C4-2B (cell line): ENCODE measurements at regions not wholly inside any gene's neighbourhood (a gene's known extent, or its start where the extent isn't known, plus 50 kb on each side); places are given as distances from the start of the nearest gene placed in this dataset.
A peak's percentile ranks its signal among the peaks of the same experiment; 100 is the strongest.

Experiments
- H3K27ac ChIP-seq: fragments of 450-650 bp; 2 replicates; pipeline ENCODE4 v1.5.1; 2017
- ZFX ChIP-seq: fragments of 450-650 bp; IDR thresholded peaks from 2 replicates; pipeline ENCODE4 v1.6.1; 2017
- TF ChIP-seq, protein P1 (sequence below): fragments of 450-650 bp; conservative IDR thresholded peaks from 2 replicates; pipeline ENCODE4 v1.5.1; 2017; ENCODE audit warnings: mild to moderate bottlenecking

DNA sequence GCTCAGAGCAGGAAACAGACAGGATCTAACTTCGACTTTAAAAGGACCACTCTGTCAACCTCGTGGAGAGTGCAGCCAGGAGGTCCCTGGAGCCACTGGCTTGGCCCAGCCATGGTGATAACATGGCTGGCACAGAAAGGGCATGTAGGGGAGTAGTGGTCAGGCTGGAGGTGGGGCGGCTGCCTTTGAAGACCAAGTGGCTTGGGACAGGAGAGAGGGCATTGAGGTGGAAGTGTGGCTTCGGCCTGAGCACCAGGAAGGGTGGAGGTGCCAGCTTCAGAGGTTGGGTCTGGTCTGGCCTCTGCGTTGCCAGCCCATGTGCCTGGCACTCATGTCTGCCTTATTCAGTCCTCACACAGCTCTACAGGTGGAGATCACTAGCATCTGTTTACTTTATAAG is 270.0 kb downstream of the NSG2 start:
- no peak for TF ChIP-seq ZFX
- TF ChIP-seq, protein P1, sequence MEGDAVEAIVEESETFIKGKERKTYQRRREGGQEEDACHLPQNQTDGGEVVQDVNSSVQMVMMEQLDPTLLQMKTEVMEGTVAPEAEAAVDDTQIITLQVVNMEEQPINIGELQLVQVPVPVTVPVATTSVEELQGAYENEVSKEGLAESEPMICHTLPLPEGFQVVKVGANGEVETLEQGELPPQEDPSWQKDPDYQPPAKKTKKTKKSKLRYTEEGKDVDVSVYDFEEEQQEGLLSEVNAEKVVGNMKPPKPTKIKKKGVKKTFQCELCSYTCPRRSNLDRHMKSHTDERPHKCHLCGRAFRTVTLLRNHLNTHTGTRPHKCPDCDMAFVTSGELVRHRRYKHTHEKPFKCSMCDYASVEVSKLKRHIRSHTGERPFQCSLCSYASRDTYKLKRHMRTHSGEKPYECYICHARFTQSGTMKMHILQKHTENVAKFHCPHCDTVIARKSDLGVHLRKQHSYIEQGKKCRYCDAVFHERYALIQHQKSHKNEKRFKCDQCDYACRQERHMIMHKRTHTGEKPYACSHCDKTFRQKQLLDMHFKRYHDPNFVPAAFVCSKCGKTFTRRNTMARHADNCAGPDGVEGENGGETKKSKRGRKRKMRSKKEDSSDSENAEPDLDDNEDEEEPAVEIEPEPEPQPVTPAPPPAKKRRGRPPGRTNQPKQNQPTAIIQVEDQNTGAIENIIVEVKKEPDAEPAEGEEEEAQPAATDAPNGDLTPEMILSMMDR: no peak
- no peak overlapping the region for H3K27ac ChIP-seq

DNA sequence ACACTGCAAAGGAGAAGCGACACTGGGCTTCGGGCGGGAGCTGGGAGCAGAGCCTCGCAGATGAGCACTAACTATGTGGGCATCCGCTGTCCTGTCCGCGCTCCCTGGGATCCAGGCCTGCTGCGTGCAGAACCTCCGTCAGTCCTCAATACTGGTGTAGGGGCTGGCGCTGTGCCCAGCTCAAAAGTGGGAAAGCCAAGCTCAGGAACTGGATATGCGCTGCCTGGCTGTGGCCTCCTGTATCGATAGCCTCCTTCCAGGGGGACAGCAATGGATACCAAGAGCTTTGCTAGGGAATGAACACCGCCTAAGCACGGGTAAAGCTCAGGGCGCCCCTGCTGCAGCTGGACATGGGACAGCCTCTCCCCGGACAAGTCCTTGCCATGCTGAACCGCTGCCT is 270.4 kb downstream of the NSG2 start:
- no peak overlapping the region for H3K27ac ChIP-seq
- TF ChIP-seq ZFX: no peak
- TF ChIP-seq, protein P1: no peak

DNA sequence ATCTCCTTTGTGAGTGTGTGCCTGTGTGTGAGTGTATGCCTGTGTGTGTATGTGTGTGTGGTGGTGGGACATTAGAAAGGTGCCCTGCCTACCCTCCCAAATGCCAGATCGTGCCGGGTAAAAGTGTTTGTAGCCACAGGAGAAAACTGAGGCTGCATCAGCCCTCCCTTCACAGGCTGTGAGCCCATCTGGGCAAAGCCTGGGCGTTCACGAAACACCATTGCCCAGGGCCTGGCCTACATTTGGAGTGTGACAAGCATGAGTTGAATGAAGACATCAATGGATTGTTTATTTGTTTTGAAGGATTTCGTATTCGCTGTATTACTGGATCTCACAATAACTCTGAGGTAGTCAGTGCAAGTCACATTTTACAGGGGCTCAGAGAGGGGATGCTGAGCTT is 270.8 kb downstream of the NSG2 start:
- no peak for TF ChIP-seq ZFX
- TF ChIP-seq, protein P1: no peak
- no peak overlapping the region for H3K27ac ChIP-seq

DNA sequence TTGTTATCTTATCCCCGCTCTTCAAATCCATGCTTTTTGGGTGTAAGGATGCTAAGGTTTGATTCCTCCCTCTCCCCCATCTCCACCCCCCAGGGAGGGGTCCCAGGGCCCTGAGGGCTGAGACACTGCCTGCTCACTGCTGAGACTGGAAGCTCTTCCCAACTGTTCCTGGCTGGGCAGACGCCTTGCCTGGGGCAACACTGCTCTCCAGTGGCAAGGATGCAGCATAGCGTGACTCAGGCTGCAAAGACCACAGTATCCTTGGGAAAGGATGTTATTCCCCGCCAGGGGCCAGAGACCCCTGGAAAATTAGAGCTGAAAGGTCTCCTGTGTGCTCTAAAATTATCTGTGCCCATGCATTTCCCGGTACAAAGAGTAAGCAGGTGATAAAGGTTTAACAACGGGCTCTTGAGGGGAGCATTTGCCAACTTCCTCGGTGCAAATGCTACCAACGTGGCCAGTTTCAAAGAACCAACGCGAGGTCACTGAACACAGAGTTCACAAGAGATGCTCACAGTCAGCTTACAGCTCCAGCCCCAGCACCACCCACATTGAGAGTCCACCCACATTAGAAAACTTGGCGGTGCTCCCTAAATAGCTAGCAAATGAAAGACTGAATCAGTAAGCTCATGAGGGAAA is 271.9 kb downstream of the NSG2 start:
- TF ChIP-seq ZFX: no peak
- TF ChIP-seq, protein P1: peak; percentile 90
- H3K27ac ChIP-seq: no peak overlapping the region

DNA sequence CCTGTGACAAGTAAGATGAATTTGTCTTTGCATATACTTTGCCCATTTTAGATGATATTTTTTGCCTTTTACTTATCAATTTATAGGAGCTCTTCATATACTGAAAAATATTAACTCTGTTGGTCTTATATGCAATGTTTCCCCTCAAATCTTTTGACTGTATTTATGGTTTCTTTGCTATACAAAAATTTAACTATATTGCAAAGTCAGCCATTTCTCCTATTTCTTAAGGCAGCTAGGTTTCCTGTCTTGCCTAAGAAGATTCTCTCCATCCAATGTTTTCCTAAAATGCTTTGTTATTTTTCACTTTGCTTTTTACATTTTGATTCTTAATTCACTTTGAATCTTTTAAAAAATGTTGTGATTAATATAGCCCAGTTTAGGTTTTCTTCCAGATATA is 273.1 kb downstream of the NSG2 start:
- TF ChIP-seq ZFX: no peak
- TF ChIP-seq, protein P1: no peak
- H3K27ac ChIP-seq: no peak overlapping the region

DNA sequence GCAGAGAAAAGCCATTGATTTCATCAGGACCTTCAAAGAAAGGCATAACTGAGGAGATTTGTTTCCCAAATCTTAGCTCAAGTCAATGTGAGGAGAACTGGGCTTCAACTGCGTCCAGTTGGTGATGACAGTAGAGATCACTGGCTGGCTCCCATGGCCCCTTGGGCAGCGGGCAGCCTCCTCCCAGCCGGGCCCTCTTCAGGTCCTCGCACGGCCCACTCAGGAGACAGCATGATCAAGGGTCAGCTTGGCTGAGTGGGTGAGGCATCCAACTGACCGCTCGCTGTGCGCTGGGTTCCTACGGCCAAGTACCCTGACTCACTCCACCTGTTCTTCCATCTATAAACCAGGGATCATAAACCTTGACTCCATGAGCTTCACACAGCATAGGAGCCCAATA is 274.0 kb downstream of the NSG2 start:
- TF ChIP-seq, protein P1: no peak
- no peak for TF ChIP-seq ZFX
- no peak overlapping the region for H3K27ac ChIP-seq

DNA sequence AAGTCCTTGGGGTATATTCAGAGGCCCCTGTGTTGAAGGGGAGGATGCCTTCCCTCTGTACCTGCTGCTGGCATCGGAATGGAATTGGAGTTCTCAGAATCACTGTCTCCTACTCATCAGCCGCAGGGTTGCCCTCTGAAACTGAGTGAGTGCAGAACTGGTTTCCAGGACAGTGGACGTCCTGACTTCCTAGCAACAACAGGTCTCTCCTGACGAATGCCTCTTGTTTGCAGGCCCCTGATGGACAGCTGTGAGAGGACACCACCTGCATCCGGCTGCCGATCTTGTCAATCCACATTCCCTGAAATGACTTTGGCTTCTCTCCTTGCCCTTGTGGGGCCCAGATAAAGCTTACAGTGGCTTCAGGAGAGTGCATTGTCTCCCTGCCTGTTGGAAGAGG is 274.5 kb downstream of the NSG2 start:
- no peak overlapping the region for H3K27ac ChIP-seq

More for the DNA sequence above, 274.5 kb downstream of the NSG2 start:
- TF ChIP-seq, protein P1: no peak
- TF ChIP-seq ZFX: no peak
